HEK293T (cell line): ENCODE measurements at regions not wholly inside any gene's neighbourhood (a gene's known extent, or its start where the extent isn't known, plus 50 kb on each side); places are given as distances from the start of the nearest gene placed in this dataset.

Source experiments
- ARNT ChIP-seq: fragments of 450-650 bp; IDR thresholded peaks from 2 replicates; pipeline ENCODE4 v1.6.1; 2017; ENCODE audit warnings: mild to moderate bottlenecking
- BHLHE40 ChIP-seq: fragments of 450-650 bp; IDR thresholded peaks from 2 replicates; pipeline ENCODE4 v1.6.1; 2016; ENCODE audit warnings: mild to moderate bottlenecking, moderate library complexity, borderline replicate concordance
- CTBP1 ChIP-seq: fragments of 450-650 bp; IDR thresholded peaks from 2 replicates; pipeline ENCODE4 v1.6.1; 2016; ENCODE audit warnings: borderline replicate concordance
- FOXA1 ChIP-seq: fragments of 450-650 bp; IDR thresholded peaks from 2 replicates; pipeline ENCODE4 v1.6.1; 2016; ENCODE audit warnings: mild to moderate bottlenecking
- FOXK2 ChIP-seq: fragments of 450-650 bp; IDR thresholded peaks from 2 replicates; pipeline ENCODE4 v1.6.1; 2016; ENCODE audit warnings: mild to moderate bottlenecking
- FOXM1 ChIP-seq: fragments of 450-650 bp; IDR thresholded peaks from 2 replicates; pipeline ENCODE4 v1.6.1; 2017; ENCODE audit warnings: mild to moderate bottlenecking, borderline replicate concordance
- HDGF ChIP-seq: fragments of 450-650 bp; IDR thresholded peaks from 2 replicates; pipeline ENCODE4 v1.6.1; 2017; ENCODE audit warnings: antibody characterized with exemption, borderline replicate concordance
- L3MBTL2 ChIP-seq: fragments of 450-650 bp; conservative IDR thresholded peaks from 2 replicates; pipeline ENCODE4 v1.6.1; 2016; ENCODE audit warnings: mild to moderate bottlenecking
- LEF1 ChIP-seq: fragments of 450-650 bp; IDR thresholded peaks from 2 replicates; pipeline ENCODE4 v1.6.1; 2017; ENCODE audit warnings: mild to moderate bottlenecking, borderline replicate concordance
- NFRKB ChIP-seq: fragments of 450-650 bp; IDR thresholded peaks from 2 replicates; pipeline ENCODE4 v1.6.1; 2016; ENCODE audit warnings: mild to moderate bottlenecking, moderate library complexity
- SP1 ChIP-seq: fragments of 450-650 bp; IDR thresholded peaks from 2 replicates; pipeline ENCODE4 v1.6.1; 2017
- SUZ12 ChIP-seq: fragments of 450-650 bp; IDR thresholded peaks from 2 replicates; pipeline ENCODE4 v1.6.1; 2016; ENCODE audit warnings: mild to moderate bottlenecking
- TARDBP ChIP-seq: fragments of 450-650 bp; IDR thresholded peaks from 2 replicates; pipeline ENCODE4 v1.6.1; 2016

- TF ChIP-seq BHLHE40 (no peak), FOXM1 (no peak), ARNT (no peak), TARDBP (no peak), HDGF (no peak), LEF1 (no peak), FOXA1 (no peak), NFRKB (no peak), L3MBTL2 (no peak), SUZ12 (no peak), FOXK2 (no peak), SP1 (no peak), CTBP1 (no peak)
Observed at GRCh38 chr10:17512341-17513001, 58.1 kb upstream of the ST8SIA6 start.
